ENCODE measurements at regions not wholly inside any gene's neighbourhood (a gene's known extent, or its start where the extent isn't known, plus 50 kb on each side); places are given as distances from the start of the nearest gene placed in this dataset.

DNA sequence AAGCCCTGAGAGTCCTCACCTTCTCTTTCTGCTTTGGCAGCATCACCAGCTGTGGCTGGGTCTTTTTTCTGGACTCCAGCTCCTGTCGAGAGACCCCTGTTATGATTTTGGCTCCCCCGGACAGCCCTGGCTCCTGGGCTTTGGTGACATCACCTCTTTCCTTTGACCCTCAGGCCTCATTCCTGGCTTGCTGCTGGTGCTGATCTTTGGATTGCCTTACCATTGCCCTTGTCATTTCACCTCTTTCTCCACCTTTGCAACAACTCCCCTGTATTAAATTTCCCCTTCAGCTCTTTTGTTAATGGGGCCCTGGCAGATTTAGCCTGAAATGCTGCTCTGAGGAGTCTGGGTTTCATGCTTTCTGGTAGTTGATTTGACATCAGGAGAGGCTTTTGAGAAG is 322.8 kb downstream of the ZSWIM6 start:
- no peak for DNase-seq

DNA sequence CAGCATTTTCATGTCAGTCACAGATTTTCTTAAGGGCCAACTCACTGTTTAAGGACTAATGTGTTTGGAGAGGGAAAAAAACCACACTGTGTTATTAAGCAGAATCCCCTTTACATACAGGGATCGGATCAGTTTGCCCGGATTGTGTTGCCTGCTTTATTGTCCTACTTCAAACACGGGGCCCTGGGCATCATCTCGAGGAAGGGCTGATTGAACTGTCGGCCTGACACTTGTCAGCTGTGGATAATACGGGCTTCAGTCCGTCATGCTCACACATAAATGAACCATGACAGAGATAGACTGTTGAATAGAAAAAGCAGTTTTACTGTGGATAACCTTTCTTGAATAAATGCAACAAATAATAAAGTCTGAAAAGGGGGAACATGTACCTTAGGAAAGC is 325.0 kb downstream of the ZSWIM6 start:
- DNase-seq: no peak

DNA sequence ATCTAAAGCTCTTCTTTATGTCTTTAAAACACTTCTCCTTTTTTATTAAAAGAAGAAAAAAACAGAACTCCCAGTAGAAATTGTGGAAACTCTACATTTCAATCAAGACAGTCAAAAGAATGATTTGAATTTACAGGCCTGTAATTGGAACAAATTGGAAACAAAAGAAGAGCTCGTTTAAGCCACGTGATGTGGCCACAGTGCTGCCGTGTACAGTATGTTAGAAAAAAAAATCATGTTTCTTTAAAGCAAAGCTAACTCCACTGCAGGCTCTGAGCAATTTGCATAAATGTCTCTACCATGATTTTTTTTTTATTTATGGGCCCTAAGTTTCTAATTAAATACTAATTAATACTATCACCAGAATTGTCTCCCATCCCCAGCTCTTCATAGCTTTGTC is 325.6 kb downstream of the ZSWIM6 start:
- DNase-seq: no peak

DNA sequence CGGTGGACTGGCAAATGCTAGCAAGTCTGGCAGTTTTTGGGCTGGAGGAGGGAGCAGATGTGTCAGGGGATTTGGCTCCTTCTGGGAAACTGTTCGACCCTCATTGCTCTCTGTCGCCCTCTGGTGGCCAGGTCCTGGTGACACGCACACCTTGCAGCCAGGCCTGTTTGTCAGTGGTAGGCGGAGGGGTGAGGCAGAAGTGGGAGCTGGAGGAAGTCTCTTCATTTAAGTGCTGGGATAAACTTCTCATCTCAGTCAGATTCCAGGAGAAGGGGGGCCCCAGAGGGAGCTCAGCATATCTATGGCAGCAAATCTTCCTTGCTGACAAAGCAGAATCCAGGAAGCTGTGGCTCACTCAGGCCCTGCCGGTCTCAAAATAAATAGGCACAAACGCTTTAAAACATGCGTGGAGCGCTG is 326.5 kb downstream of the ZSWIM6 start:
- peak; percentile 91 to 92 for DNase-seq

DNA sequence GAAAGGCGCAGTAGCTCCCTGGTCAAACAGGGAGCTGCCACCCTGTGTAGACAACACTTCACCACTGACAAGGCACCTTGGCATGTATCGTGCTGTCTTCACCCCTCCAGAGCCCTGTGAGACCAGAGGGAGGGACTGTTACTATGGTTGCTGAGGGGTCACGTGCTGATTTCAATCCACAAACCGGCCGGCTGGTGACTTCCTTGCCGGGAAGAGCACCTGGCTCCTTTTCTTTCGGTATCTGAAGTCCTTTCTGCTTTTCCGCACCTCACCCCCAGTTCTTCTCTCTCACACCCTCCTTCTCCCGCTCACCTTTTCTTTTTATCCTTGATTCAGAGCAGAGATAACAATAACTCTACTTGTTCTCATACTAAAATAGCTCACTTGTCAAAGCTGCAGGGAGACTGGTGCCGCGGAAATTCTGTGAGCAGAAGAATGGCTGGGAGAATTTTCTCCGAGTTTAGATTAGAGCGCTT is 327.2 kb downstream of the ZSWIM6 start:
- DNase-seq: no peak

DNA sequence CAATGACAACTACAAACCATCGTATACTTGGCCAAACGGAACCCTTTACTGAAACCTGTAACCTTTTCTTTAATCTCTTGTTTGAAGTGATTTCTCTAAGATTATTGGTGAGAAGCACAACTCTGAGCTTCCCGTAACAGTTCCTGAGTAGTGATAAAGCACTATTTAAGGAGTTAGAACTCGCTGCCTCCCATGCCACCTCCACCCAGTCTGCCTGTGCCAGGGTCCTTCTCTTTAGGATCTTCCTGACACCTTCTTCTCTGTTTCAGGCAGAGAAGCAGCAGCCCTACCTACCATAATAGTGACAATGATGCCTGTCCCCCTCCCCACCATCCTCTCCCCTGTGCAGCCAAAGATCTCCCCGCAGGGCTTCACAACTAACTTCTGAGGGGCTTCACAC is 330.6 kb downstream of the ZSWIM6 start:
- no peak for DNase-seq

DNA sequence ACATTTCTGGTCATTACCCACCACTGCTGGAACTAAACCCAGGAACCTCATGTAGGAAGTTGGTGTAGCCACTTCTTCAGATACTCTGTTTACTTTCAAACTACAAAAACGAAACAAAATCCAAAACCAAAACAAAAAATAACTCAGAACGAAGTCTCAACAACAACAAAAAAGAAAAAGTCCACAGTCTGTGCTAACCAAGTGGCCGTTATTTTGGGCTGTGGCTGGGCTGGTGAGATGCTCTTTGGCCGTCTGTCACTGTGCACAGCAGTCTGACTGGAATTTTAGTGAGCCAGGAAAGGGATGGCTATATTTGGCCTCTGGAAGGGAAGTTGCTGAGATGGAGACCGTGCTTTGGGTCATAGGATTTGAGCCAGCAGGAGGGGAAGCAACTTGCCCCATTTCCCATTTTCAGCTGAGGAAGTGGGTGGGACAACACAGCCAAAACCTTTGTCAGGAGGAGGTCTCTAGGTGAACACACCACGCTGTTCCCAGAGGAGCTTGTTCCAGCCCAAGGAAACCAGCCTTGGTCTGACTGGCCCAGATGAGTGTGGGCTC is 334.1 kb downstream of the ZSWIM6 start:
- DNase-seq: no peak

DNA sequence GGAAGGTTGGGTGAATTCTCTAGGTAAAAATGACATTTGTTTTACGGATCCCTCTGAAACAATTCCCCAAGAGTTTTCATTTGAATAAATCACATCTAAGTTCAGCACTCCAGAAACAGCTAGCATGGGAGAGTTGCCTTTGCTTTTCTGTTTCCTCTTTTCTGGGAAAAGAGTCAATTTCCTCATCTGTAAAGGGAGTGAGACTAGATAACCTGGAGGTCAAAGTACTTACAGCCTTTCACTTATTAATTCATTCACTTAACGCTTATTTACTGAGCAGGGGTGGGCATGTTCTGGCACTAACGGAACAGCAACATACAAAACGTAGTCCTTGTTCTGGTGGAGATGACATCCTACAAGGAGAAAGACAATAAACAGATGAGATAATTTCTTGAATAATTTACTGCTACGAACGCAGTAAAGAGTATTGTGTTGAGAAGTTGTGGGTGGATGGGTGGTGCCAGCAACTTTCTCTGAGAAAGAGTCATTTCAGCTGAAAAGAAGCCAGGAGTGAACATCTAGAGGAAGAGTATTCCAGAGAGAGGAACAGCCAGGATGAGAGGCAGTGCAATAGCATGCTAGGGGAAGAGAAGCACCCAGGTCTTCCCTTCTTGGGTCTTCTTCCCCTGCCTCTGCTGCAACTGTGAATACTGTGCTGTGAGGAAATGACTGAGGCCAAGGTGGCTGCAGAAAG is 335.6 kb downstream of the ZSWIM6 start:
- no peak for DNase-seq

DNA sequence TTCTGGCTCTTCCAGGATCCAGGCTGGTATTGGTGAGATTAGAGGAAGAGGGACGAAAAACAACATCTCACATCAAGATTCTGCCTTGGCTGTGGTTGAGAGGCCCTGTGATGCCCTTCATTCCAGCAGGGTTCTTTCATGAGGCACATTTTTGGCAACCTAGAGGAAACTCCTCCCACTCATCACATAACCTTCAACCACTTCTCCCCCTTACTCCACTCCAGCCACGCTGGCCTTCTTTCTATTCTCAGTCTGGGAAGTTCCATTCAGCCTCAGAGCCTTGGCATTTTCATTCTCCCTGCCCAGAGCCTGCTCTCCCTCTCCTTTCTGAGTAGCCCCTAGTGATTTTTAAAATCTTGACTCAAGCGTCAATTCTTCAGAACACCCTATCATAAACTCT is 337.5 kb downstream of the ZSWIM6 start:
- DNase-seq: no peak

DNA sequence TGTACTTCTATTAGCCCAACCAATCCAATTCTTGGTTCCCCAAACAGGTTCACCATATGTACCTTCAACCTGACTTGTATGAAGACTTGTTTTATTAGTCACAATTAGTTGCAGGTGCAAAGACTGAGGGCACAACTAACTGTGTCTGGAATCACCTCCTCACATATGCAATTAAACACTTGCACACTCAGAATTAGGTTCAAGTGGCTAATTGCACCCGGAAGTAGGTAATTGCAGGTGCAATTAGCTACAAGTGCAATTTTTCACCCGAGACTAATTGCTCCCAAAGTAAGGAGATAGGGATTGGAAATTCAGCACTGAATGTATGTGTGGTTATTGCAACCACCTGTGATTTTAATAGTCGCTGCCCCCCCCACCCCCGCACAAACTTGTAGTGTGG is 338.9 kb downstream of the ZSWIM6 start:
- DNase-seq: no peak

DNA sequence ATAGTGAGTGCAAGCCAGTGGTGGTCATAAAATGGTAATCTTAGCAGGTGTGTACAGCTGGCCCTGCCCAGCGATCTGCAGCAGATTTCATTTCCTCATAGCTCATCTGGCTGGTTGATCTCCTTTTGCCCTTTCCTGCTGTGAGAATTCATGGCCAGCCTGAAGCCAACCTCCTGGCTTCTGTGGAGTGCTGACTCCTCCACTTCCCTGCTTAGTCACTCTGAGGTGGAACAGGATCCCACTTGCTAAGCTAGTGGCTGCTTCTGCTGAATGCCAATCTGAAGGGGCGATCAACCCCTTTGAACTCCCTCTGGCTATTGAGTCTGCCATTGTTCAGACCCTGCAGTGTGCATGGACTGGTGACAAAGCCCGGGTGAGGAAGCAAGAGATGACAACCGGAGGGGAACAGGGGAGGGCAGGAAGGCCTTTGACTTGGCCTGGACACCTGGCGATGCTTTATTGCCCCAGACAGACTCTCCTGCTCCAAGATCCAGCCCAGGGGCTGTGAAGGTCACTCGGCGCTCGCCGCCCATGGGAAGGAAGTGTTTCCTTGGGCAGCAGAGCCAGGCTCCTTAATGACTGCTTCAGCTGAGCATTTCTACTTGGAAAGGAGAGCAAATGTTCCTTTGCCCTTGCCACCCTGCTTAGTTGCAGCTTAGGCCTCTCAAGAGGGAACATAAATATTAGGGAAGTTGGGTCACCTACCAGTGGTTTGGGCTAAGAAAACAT is 341.1 kb downstream of the ZSWIM6 start:
- no peak for DNase-seq

DNA sequence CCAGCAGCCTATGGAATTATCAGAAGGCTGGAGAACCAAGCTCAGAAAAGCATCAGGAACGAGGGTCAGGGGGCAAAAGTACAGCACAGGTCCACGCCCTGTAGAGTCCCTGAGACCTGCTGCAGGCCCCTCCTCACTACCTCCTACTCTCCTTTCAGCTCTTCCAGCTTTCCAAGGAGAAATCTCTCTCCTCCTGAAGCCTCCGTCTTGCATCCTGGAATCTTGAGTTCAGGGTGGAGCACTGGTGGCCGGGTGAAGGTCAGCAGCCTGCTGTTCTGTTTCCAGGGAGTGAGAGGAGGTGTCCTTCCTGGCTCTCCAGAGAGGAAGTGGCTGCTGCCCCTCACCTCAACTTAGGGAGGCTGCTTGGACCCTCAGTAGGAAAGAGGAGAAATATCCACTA is 342.3 kb downstream of the ZSWIM6 start:
- DNase-seq: no peak

DNA sequence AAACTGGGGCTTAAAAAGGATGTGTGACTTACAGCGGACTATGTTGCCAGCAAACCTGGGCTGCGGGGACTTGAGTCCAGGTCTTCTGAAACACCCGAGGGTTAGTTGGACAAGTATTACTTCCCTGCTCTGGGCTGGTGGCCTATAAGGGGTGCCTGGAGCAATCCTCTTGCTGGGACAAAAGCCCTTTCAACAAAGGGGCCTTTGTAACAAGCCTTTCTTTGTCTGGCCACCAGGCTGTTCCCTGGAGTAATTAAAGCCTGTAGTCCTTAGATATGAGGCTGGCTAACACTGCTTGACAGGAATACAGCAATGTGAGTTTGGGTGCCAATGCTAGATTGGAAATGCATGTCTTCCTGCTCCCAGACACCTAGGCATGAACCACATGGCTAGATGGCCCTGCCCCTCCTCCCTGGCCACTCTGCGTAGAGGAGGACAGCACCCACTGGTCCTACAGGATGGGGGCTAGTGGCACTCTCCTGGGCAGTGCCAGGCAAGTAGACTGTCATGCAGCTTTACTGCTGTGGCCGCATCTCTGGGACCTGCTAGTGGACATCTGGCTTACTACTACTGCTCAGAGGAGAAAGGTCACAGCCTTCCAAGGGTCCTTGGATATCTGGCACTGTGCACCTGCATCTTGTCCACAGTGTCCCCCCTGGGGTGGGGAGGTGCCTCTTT is 343.1 kb downstream of the ZSWIM6 start:
- no peak for DNase-seq

DNA sequence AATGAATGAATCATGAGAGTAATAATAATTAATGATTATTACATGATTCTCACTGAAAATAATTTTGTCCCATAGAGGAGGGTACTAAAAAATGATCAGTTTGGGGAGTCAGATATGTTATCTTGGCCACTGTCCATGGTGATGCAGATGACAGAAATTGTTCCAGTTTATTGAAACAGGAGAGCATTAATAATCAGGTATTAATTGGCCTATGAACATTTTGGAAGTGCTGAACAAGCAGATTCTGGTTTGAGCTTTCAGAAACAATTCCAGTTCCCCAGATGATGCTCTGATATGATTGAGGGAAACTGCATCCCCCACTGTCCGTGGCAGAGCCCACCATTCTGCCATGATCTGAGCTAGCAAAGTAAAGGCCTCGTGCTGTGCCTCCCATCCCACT is 345.2 kb downstream of the ZSWIM6 start:
- DNase-seq: no peak

DNA sequence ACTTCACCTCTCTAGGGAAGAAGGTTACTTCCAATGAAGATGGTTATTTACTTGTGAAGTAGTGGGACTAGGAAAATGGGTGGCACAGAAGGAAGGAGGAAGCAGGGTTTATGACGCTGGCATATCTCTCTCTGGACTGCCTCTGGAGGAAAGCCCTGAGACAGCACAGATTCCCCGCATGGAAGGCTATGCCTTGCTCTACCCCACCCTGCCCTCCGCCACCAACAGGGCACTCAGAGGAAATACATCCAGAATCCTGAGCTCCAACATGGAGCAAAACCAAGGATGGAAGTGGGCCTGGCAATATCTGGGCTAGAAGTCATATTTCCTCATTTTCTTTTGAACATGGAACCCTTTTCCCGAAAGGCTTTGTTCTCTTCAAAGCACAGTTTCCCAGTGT is 346.9 kb downstream of the ZSWIM6 start:
- no peak for DNase-seq

DNA sequence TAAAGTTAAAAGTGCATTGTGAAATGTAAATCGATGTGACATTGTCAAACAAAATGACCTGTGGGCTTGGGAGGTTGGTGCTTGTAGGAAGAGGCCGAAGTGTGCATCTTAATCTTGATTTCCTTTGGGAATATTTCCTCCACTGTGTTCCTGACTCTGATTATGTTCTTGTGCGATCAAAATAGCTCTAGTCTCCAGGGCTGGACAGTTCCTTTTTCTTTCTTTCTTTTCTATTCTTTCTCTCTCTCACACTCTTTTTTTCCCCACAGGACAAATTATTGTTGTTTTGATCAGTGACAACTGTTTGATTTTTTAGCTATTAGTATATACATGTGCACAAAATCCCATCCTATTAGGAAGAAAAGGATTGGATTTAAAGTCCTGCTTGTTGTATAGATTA is 347.5 kb downstream of the ZSWIM6 start:
- DNase-seq: no peak

DNA sequence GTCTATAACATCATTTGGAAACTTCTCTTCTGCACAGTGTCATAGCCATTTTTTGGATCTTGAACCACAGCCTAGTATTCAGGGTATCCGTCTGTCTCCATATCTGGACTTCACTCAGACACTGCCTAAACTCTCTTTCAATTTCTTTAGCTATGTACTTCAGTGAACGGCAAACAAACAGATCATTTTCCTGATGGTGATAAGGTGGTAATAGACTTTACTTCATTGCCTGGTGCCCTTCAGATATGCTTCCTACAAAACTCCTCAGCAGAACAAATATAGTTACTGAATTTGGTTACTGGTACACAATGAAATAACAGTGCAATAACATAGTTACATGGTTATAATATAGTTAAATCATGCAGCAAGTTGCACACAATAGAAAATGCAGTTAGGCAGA is 348.2 kb downstream of the ZSWIM6 start:
- no peak for DNase-seq

DNA sequence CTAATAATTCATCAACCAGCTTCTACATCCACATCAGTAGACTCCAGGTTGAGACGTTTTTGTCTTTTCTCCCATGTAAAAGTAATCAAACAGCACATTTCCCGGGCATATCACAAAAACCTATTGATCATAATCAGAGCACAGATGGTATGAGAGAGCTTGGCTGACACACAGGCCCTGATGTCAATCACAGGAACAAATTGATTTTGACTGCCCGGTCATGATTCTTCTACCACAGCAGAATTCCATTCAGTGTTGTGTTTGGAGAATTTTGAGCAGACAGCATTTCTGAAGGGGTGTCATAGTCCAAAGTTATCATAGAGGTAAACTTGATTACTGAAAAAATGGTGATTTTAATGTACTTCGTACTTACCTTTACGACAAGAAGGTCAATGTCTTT is 351.1 kb downstream of the ZSWIM6 start:
- no peak for DNase-seq

DNA sequence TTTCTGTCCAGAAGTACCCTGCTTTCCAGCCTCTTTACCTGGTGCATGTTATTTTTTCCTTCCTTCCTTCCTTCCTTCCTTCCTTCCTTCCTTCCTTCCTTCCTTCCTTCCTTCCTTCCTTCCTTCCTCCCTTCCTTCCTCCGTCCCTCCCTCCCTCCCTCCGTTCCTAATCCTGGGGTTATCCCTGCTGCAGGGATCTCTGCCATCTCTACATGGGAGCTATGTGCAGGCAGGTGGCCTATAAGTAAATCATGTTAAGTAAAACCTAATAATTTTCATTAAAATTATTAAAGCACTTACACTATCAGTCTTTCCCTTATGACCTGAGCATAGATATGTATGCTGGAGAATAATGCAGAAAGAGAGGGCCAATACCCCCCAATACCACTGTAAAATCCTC is 351.9 kb downstream of the ZSWIM6 start:
- DNase-seq: no peak

DNA sequence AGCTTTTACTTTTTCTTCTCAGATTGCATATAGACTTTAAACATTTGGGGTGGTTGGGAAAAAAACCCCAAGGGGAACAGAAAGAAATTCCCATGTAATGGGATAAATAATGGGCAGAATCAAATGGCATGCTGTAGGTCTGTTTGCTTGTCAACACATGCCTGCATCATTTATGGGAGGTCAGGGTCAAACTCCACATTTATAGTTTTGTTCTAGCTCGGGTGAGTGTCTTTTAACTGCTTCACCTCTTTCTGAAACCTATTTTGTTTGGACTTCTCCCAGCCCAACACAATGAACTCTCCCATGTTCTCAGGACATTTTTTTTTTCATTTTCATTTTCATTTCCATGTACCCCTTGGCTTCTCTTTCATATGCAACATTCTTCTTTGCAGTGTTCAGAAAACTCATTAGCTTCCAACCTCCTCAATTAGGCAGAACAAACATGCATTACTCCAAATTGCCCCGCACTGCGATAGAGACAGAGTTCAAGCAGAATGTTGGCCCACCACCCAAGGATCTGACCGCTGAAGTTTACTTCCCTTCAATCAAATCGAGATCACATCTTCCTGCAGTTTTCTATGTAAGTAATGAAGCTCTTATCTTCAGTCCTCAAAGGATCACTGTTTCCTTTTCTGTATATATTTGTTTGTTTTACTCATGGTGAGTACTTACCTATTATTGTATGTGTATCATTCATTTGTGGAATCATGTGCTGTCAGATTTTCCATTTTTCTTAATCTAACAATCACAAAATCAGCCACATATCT is 354.6 kb downstream of the ZSWIM6 start:
- no peak for DNase-seq

DNA sequence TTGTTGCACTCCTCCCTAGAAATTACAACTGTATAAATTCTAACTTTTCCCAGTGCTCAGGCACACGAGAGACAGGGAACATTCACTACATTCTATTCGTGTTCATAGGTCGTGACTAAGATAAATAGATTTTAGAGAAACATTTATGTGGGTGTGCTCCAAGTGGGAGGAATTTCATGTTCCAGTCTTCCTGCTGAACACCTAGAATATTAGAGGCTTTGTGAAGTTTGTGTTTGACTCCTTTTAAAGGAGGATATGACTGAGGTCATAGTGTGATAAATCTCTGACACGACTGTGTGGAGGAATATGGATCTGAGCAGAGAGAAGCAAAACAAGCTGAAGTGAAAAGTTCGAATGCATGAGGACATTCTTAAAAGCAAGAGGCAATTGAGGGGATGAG is 355.3 kb downstream of the ZSWIM6 start:
- DNase-seq: no peak

DNA sequence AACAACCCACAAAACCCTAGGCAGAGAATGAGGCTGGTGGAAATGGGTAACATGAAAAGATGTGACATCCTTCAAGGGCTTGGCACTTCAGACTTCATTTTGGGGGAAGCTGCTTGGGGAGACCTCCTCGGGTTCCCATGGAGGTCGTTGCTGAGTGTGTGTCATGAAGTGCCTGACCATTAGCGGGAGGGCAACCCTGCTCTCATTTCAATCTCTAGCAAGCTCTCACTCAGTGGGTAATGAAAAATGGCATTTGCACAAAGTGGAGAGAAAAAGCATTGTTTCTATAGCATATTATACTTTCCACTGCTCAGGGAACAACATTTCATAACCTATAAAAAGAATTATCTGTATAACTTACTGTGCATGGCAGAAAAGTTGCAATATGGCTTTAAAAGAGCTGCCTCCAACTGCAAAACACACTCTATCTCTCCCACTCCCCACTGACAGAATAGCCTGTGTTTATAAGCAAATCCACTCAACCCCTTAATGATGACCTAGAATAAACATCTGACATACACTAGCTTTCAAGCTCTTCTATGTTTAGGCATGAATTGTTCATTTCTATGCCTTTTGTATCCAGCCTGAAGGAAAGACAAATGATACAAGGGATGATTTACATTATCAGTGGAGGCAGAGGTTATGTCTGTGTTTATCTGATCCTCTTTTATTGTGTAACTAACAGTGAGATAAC is 357.2 kb downstream of the ZSWIM6 start:
- DNase-seq: no peak
